ENCODE measurements at regions not wholly inside any gene's neighbourhood (a gene's known extent, or its start where the extent isn't known, plus 50 kb on each side); places are given as distances from the start of the nearest gene placed in this dataset.

DNA sequence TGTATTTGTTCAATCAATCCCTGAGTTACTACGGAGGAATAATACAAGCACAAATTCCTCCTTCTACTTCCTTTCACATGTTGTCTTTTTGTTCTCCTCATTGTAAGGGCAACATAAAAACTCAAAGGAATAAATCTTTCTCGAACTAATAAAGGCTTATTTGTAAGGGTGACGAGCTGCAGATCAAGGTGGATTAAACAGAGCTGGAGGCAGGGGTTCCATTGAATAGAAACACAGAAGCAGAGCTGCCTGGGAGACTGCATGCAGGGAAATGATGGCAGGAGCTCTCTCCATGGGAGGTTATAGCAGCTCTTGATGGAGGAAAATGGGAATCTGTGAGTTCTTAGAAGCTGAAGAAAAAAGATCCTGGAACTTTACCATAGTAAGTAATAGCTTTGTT, 160.2 kb downstream of the CYYR1 start:
- Mint-ChIP-seq H3K9me3 (no peaks in the 10 kb centered on the region), H3K4me3 (no peak overlapping the region), H3K27me3 (no peaks in the 10 kb centered on the region), H3K27ac (no peak overlapping the region), H3K36me3 (ENCODE audit: low read depth) (no peaks in the 10 kb centered on the region), H3K4me1 (no peaks in the 10 kb centered on the region)
- CTCF ChIA-PET = no interaction called here
- POLR2A ChIA-PET = no interaction called here
- no peak for DNase-seq

DNA sequence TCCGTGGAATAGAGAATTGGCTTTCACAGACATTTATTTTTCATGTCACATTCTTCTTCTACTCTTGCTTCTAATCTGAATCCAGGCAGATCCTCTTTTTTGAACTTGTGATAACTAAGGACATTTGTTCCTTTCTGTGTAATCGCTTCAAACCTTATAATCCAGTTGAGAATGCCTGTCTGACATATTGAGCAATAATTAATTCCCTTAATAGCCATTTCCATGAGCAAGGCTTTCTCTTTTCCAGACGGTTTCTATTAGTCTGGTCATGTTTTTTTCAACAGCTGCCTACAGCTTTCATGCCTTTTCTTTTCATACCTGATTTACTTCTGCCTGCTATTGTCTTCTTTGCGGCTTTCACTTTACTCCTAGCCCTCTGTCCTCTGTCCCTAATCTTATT, 163.4 kb downstream of the CYYR1 start:
- peaks cover 10% of the 10 kb centered on the region for H3K4me1 Mint-ChIP-seq
- H3K9me3 Mint-ChIP-seq = no peaks in the 10 kb centered on the region
- H3K27ac Mint-ChIP-seq = no peak overlapping the region
- POLR2A ChIA-PET = no interaction called here
- no peak for DNase-seq
- H3K27me3 Mint-ChIP-seq = no peaks in the 10 kb centered on the region
- H3K4me3 Mint-ChIP-seq = no peak overlapping the region
- H3K36me3 Mint-ChIP-seq (ENCODE audit: low read depth) = no peaks in the 10 kb centered on the region
- CTCF ChIA-PET = no interaction called here

GRCh38 chr21:26408511-26408910, 164.6 kb downstream of the CYYR1 start:
- no peak overlapping the region for H3K27ac Mint-ChIP-seq
- CTCF ChIA-PET = no interaction called here
- no peak for DNase-seq
- H3K36me3 Mint-ChIP-seq (ENCODE audit: low read depth) = no peaks in the 10 kb centered on the region
- POLR2A ChIA-PET = no interaction called here
- H3K27me3 Mint-ChIP-seq = no peaks in the 10 kb centered on the region
- H3K9me3 Mint-ChIP-seq = no peaks in the 10 kb centered on the region
- no peak overlapping the region for H3K4me3 Mint-ChIP-seq
- H3K4me1 Mint-ChIP-seq = peaks cover 10% of the 10 kb centered on the region

DNA sequence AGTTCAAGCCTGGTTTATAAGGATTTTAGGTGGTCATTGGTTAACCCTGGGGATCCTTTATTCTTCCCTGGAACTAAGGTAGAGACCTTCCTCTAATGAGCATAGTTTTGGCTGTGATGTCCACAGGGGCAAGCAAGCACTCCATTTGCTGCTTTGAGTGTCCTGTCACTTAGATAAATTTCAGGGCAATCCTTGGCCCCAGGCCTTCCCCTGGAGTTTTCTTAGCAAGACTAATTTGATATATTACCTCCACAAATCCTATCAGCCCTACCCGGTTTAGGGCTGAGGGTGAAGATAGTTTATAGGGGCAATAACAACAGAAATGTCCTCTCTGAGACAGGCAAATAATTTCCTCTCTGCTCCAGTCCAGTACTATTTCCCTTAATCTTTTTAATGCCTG, 166.6 kb downstream of the CYYR1 start:
- H3K4me1 Mint-ChIP-seq = peaks cover 10% of the 10 kb centered on the region
- DNase-seq = no peak
- H3K9me3 Mint-ChIP-seq = no peaks in the 10 kb centered on the region
- H3K4me3 Mint-ChIP-seq = no peak overlapping the region
- ChIA-PET POLR2A (no interaction called here), CTCF (no interaction called here)
- no peaks in the 10 kb centered on the region for H3K27me3 Mint-ChIP-seq
- no peak overlapping the region for H3K27ac Mint-ChIP-seq
- no peaks in the 10 kb centered on the region for H3K36me3 Mint-ChIP-seq (ENCODE audit: low read depth)

GRCh38 chr21:26405735-26406361, 167.2 kb downstream of the CYYR1 start:
- CTCF ChIA-PET = no interaction called here

DNA sequence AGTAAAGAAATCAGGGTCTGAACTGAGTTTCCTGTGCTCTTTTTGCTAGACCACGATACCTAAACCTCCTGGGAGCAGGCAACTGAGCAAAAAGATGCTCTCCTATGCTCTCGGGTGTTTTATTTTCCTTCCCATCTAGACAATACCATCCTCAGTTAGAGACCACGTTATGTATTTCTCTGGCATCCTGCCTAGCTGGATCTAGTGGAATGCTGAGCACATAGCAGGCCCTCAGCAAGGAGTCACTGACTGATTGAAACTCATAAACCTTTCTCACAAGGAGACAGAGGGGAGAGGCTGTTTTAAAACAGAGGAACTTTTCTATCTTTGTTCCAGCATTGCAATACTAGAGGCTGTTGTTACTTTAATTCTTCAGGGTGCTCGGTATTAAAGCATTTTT, 168.0 kb downstream of the CYYR1 start:
- Mint-ChIP-seq H3K9me3 (peaks cover 4% of the 10 kb centered on the region), H3K27me3 (no peaks in the 10 kb centered on the region), H3K27ac (no peak overlapping the region), H3K4me1 (peaks cover 10% of the 10 kb centered on the region), H3K4me3 (no peak overlapping the region), H3K36me3 (ENCODE audit: low read depth) (no peaks in the 10 kb centered on the region)
- CTCF ChIA-PET = no interaction called here
- POLR2A ChIA-PET = no interaction called here
- no peak for DNase-seq

More at GRCh38 chr21:26405735-26406361, 167.2 kb downstream of the CYYR1 start:
- Mint-ChIP-seq H3K27me3 (no peaks in the 10 kb centered on the region), H3K4me1 (peaks cover 10% of the 10 kb centered on the region), H3K9me3 (no peaks in the 10 kb centered on the region), H3K36me3 (ENCODE audit: low read depth) (no peaks in the 10 kb centered on the region), H3K4me3 (no peak overlapping the region), H3K27ac (no peak overlapping the region)
- no peak for DNase-seq
- POLR2A ChIA-PET = no interaction called here

DNA sequence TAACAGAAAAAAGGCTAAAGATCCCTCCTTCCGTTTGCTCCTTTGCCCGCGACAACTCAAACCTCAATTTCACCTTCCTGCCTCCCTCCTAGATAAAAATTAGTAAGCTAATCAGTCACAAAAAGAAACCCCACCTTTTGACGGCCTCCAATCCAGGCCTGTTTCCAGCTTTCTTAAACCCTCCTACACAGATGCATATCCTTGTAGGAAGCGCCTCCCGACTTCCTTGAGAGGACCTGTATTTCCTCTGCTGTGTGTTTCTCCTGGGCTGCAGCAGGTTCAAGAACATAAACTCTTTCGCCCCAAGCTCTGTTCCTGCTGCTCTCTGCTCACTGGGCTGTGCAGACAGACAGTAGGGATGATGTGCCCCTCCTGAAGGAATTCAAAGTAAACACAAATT, 168.8 kb downstream of the CYYR1 start:
- Mint-ChIP-seq H3K27ac (no peak overlapping the region), H3K9me3 (peaks cover 4% of the 10 kb centered on the region), H3K36me3 (ENCODE audit: low read depth) (no peaks in the 10 kb centered on the region), H3K4me3 (no peak overlapping the region), H3K27me3 (no peaks in the 10 kb centered on the region), H3K4me1 (peaks cover 10% of the 10 kb centered on the region)
- DNase-seq = no peak
- ChIA-PET CTCF (no interaction called here), POLR2A (no interaction called here)

DNA sequence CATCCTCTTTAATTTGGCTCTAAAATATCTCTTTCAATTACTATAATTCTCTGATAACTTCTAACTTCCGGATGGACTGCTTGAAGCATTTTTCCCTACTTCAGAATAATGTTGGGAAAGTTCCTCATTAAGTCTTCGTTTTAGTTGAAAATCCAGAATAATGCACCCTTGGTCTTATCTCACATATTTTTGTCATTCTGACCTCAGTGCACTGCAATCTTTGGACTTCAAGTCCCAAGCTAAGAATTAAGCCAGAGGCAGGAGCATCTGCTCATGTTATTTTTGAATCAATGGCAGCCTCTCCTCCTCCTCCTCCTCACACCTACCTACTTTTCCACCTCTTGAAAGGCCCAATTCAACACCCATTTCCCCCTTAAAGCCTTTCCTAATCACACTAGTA, 169.8 kb downstream of the CYYR1 start:
- ChIA-PET CTCF (no interaction called here), POLR2A (no interaction called here)
- Mint-ChIP-seq H3K4me3 (no peak overlapping the region), H3K9me3 (peaks cover 4% of the 10 kb centered on the region), H3K36me3 (ENCODE audit: low read depth) (no peaks in the 10 kb centered on the region), H3K27ac (no peak overlapping the region), H3K27me3 (no peaks in the 10 kb centered on the region), H3K4me1 (peaks cover 10% of the 10 kb centered on the region)
- no peak for DNase-seq

GRCh38 chr21:26397545-26397944, 175.5 kb downstream of the CYYR1 start:
- CTCF ChIA-PET = no interaction called here
- Mint-ChIP-seq H3K9me3 (peaks cover 4% of the 10 kb centered on the region), H3K27me3 (no peaks in the 10 kb centered on the region)

DNA sequence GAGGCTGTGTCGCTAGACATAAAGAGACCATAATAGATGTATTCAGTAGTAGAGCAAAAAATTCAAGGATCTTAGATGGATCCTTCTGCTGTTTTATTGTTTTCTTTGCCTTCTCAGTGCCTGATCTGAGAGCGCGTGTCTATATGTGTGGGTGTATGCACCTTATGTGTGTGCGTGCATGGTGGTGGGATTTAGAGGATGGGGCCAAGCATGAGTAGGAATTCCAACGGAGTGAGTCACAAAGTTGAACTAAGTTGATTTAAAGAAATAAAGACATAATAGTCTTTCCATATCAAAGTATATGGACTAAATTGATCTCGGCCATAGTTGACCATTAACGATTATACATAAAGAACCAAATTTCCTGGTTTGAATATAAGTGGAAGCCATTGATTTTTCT, 178.7 kb downstream of the CYYR1 start:
- POLR2A ChIA-PET = no interaction called here

More at GRCh38 chr21:26397545-26397944, 175.5 kb downstream of the CYYR1 start:
- Mint-ChIP-seq H3K4me3 (no peak overlapping the region), H3K36me3 (ENCODE audit: low read depth) (no peaks in the 10 kb centered on the region), H3K27ac (no peak overlapping the region), H3K4me1 (no peaks in the 10 kb centered on the region)
- DNase-seq = no peak
- POLR2A ChIA-PET = no interaction called here

GRCh38 chr21:26391166-26391565, 181.9 kb downstream of the CYYR1 start:
- no peak for DNase-seq
- H3K4me1 Mint-ChIP-seq = no peaks in the 10 kb centered on the region
- H3K4me3 Mint-ChIP-seq = no peak overlapping the region
- H3K9me3 Mint-ChIP-seq = peaks cover 4% of the 10 kb centered on the region
- H3K27me3 Mint-ChIP-seq = no peaks in the 10 kb centered on the region
- CTCF ChIA-PET = no interaction called here
- H3K36me3 Mint-ChIP-seq (ENCODE audit: low read depth) = no peaks in the 10 kb centered on the region
- H3K27ac Mint-ChIP-seq = no peak overlapping the region
- POLR2A ChIA-PET = no interaction called here

More for the DNA sequence above, 178.7 kb downstream of the CYYR1 start:
- Mint-ChIP-seq H3K27me3 (no peaks in the 10 kb centered on the region), H3K4me3 (no peak overlapping the region), H3K36me3 (ENCODE audit: low read depth) (no peaks in the 10 kb centered on the region), H3K27ac (no peak overlapping the region), H3K4me1 (no peaks in the 10 kb centered on the region), H3K9me3 (no peaks in the 10 kb centered on the region)
- CTCF ChIA-PET = no interaction called here
- no peak for DNase-seq

DNA sequence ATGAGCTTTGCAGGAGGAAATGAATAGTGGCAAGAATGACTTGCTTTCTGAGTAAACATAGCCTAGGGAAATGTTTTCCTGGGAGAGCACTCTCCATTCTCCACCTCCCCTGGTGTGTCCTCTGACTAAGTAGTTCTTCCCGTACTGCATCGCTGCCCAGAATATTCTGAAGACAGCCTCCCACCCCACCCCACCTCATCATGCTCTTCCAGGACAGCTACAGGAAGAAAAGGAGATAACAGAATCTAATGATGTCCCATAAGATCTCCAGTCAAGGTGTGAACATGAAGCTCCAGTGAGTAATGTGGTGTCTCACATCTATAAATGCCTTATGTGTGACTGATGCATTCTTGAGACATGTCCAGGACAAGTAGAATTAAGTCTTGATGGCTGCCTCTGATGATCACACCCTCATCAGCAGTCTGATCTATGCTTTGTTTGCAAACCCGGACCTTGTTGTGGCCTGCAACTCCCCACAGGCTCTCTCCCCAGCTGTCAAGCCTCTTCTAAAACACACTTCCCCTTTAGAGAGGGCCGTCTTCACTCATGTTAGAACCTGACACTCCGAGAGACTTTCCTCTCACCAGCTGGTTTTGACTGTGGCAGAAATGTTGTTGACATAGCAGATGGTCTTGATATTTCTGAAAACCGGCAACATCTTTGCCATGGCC, 183.0 kb downstream of the CYYR1 start:
- Mint-ChIP-seq H3K9me3 (peaks cover 4% of the 10 kb centered on the region), H3K27me3 (no peaks in the 10 kb centered on the region), H3K36me3 (ENCODE audit: low read depth) (no peaks in the 10 kb centered on the region), H3K27ac (no peak overlapping the region), H3K4me1 (no peaks in the 10 kb centered on the region), H3K4me3 (no peak overlapping the region)
- DNase-seq = no peak
- ChIA-PET POLR2A (no interaction called here), CTCF (no interaction called here)

DNA sequence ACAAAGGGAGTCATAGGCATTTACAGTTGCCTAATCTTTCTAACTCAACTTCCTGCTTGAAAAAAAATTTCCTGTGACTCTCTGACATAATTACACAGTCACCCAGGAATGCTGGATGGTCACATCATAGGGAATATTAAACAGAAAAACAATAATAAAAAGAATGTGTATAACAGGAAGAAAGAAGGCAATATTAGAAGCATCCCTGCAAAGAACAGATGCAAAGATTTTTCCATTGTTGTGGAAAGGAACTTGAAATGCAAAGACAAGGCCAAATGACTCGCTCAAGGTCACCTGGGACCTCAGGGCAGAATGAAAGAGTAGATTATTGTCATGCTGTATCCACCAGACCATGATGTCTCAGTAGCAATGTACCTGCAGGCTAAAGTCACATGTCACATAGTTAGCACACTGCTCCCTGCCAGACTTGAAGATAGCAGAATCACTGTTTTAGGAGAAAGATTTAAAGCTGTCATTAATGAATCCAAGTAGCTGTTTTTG, 184.3 kb downstream of the CYYR1 start:
- no peaks in the 10 kb centered on the region for H3K27me3 Mint-ChIP-seq
- H3K4me3 Mint-ChIP-seq = no peak overlapping the region
- no peak overlapping the region for H3K27ac Mint-ChIP-seq
- no peaks in the 10 kb centered on the region for H3K4me1 Mint-ChIP-seq
- H3K9me3 Mint-ChIP-seq = peaks cover 4% of the 10 kb centered on the region
- no peak for DNase-seq
- CTCF ChIA-PET = no interaction called here
- POLR2A ChIA-PET = no interaction called here
- H3K36me3 Mint-ChIP-seq (ENCODE audit: low read depth) = no peaks in the 10 kb centered on the region

GRCh38 chr21:26385721-26386120, 187.4 kb downstream of the CYYR1 start:
- ChIA-PET CTCF (no interaction called here), POLR2A (no interaction called here)
- Mint-ChIP-seq H3K4me1 (no peaks in the 10 kb centered on the region), H3K27me3 (no peaks in the 10 kb centered on the region), H3K9me3 (peaks cover 5% of the 10 kb centered on the region), H3K27ac (no peak overlapping the region), H3K36me3 (ENCODE audit: low read depth) (no peaks in the 10 kb centered on the region), H3K4me3 (no peak overlapping the region)
- no peak for DNase-seq
